NB4 (cell line): ENCODE measurements at regions not wholly inside any gene's neighbourhood (a gene's known extent, or its start where the extent isn't known, plus 50 kb on each side); places are given as distances from the start of the nearest gene placed in this dataset.
"Not testable (repeated sequence)": the region's sequence is repeated elsewhere in the genome, so short reads cannot be mapped to it uniquely, and the experiment has no call there.

Experiments used
- DNase-seq: peaks from one replicate; pipeline ENCODE4 v3.0.0; 2010; ENCODE audit warnings: low read depth
- H3K4me3 ChIP-seq: one replicate; pipeline ENCODE4 v1.5.1; 2011; ENCODE audit warnings: mild to moderate bottlenecking, low read depth, low read length, moderate library complexity
- CTCF ChIP-seq: IDR thresholded peaks from one replicate; pipeline ENCODE4 v1.5.1; 2012; ENCODE audit warnings: low read depth, low read length
- MYC ChIP-seq: IDR thresholded peaks from 2 replicates; pipeline ENCODE4 v1.6.1; 2011; ENCODE audit warnings: low read depth, low read length
- POLR2A ChIP-seq: IDR thresholded peaks from 2 replicates; pipeline ENCODE4 v1.6.1; 2011; ENCODE audit warnings: mild to moderate bottlenecking; ENCODE audit not compliant: insufficient read length; ENCODE audit errors: extremely low read depth
- TF ChIP-seq, protein P1 (sequence below): IDR thresholded peaks from 2 replicates; pipeline ENCODE4 v1.6.1; 2011; ENCODE audit warnings: low read depth, low read length

GRCh38 chr12:33533527-33533926 lies 93.9 kb upstream of the SYT10 start:
- no peak overlapping the region for H3K4me3 ChIP-seq
- DNase-seq: no peak
- TF ChIP-seq MYC (no peak), POLR2A (no peak), CTCF (no peak)
- TF ChIP-seq, protein P1, sequence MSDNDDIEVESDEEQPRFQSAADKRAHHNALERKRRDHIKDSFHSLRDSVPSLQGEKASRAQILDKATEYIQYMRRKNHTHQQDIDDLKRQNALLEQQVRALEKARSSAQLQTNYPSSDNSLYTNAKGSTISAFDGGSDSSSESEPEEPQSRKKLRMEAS: no peak

DNA sequence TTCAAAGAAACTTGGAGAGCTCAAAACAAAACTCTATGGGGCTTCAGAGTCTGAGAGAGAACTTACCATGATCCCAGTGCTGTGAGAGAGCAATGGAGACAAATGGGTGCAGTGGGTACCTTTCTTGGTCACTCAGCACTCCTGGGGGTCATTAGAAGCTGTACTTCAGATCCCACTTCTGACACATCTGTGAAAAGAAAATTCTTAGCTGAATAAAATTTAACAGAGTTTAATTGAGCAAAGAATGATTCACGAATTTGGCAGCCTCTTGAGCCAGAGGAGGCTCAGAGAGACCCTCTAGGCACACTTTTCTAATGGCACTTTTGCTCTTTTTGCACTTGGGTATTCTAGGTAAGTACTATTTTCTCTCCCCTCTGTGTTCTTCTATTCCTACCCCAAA lies 96.8 kb upstream of the SYT10 start:
- TF ChIP-seq, protein P1: no peak
- TF ChIP-seq CTCF: no peak
- TF ChIP-seq POLR2A: no peak
- TF ChIP-seq MYC: no peak
- DNase-seq: no peak
- H3K4me3 ChIP-seq: no peak overlapping the region

DNA sequence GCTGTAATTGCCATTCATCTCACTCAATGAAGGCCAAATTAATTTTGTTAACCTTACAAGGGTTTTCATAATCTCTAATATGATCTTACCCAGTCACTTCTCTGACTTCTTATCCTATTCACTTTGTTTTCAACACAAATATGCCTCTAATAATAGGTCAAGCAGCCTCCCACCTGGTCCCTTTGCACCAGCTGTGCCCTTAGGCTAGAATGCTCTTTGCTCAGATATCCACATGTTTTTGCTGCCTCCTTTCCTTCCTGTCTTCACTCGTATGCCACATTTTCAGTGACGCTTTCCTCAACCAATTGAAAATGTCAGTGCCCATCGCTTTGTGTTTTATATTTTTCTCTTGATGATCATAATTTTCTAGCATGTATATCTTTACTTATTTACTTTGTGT lies 106.4 kb upstream of the SYT10 start:
- DNase-seq: no peak
- no peak overlapping the region for H3K4me3 ChIP-seq
- TF ChIP-seq MYC (no peak), CTCF (no peak), POLR2A (no peak)
- TF ChIP-seq, protein P1: no peak

DNA sequence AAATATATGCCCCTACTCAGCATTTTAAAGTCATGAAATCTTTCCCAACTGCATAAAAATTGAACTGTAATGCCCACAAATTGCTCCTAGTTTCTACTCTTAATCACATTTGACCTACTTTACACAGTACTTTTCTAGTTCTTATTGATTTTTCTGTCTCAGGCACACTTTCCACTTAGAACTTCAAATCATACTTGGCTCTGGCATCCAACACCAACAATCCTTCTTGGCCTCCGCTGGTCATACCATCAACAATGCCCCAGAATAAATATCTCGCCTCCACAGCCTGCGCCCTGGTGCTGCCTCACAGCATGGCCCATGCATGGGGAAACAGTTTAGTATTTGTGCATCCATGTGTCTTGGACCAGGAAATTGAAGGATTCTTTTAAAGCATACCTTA lies 107.5 kb upstream of the SYT10 start:
- no peak overlapping the region for H3K4me3 ChIP-seq
- no peak for DNase-seq
- TF ChIP-seq, protein P1: no peak
- TF ChIP-seq POLR2A (no peak), MYC (no peak), CTCF (no peak)

- H3K4me3 ChIP-seq, DNase-seq: not testable (repeated sequence)
Measured at GRCh38 chr12:33550214-33550613, 110.6 kb upstream of the SYT10 start.

- no peak for DNase-seq
- H3K4me3 ChIP-seq: no peak overlapping the region
- TF ChIP-seq, protein P1: no peak
- TF ChIP-seq MYC: no peak
- no peak for TF ChIP-seq CTCF
- TF ChIP-seq POLR2A: no peak
Measured at GRCh38 chr12:33551006-33551405, 111.4 kb upstream of the SYT10 start.

- TF ChIP-seq CTCF: no peak
- TF ChIP-seq POLR2A: no peak
- TF ChIP-seq MYC: no peak
- TF ChIP-seq, protein P1: no peak
- no peak for DNase-seq
- H3K4me3 ChIP-seq: no peak overlapping the region
Measured at GRCh38 chr12:33555128-33555527, 115.5 kb upstream of the SYT10 start.
